ENCODE measurements at regions not wholly inside any gene's neighbourhood (a gene's known extent, or its start where the extent isn't known, plus 50 kb on each side); places are given as distances from the start of the nearest gene placed in this dataset.

DNA sequence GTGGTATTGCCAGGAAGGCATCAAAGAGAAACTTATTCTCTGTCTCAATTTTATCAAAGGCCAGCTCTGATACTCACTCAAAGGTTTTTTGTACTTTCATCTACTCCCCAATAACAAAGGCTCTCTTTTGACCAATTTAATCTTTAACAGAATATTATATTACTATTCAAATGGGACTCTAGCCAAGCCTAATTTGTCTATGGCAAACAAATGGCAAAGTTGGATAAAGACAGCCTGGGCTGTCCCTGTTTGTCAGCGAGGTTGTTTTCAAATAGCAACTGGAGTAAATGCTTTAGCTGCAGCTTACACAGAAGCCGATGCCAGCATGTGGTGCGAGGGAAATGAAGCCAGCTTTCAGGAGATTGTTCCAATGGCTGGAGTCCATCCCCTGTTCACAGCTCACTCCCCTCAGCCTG, 80.1 kb upstream of the CTNNA2 start:
- peaks cover 16% of the 10 kb centered on the region for H3K27me3 ChIP-seq (ENCODE audit: insufficient read depth, low read depth, low read length)
- H3K27ac ChIP-seq (ENCODE audit: low read length): no peak overlapping the region
- H3K36me3 ChIP-seq (ENCODE audit: insufficient read depth, low read length): no peaks in the 10 kb centered on the region
- no peaks in the 10 kb centered on the region for H3K79me2 ChIP-seq (replicated peaks; ENCODE audit: insufficient read depth, low read length)
- no peak overlapping the region for H3K4me3 ChIP-seq (ENCODE audit: low read length)
- no peak overlapping the region for H3K9ac ChIP-seq (ENCODE audit: low read length)
- H3K9me2 ChIP-seq (ENCODE audit: insufficient read depth, low read length): no peaks in the 10 kb centered on the region
- H3K9me3 ChIP-seq (ENCODE audit: low read length): no peaks in the 10 kb centered on the region
- TF ChIP-seq, protein P1, sequence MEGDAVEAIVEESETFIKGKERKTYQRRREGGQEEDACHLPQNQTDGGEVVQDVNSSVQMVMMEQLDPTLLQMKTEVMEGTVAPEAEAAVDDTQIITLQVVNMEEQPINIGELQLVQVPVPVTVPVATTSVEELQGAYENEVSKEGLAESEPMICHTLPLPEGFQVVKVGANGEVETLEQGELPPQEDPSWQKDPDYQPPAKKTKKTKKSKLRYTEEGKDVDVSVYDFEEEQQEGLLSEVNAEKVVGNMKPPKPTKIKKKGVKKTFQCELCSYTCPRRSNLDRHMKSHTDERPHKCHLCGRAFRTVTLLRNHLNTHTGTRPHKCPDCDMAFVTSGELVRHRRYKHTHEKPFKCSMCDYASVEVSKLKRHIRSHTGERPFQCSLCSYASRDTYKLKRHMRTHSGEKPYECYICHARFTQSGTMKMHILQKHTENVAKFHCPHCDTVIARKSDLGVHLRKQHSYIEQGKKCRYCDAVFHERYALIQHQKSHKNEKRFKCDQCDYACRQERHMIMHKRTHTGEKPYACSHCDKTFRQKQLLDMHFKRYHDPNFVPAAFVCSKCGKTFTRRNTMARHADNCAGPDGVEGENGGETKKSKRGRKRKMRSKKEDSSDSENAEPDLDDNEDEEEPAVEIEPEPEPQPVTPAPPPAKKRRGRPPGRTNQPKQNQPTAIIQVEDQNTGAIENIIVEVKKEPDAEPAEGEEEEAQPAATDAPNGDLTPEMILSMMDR (IDR thresholded peaks at IDR 0.05; ENCODE audit: poor library complexity, severe bottlenecking): no peak
- TF ChIP-seq TAF1 (IDR thresholded peaks at IDR 0.05; ENCODE audit: low read depth) (no peak), RAD21 (conservative IDR thresholded peaks at IDR 0.05) (no peak), MXI1 (conservative IDR thresholded peaks at IDR 0.05; ENCODE audit: poor library complexity, severe bottlenecking) (no peak), EZH2 (IDR thresholded peaks at IDR 0.05; ENCODE audit: borderline replicate concordance, insufficient read depth, low read length, poor library complexity, severe bottlenecking) (no peak), EP300 (conservative IDR thresholded peaks at IDR 0.05; ENCODE audit: poor library complexity, severe bottlenecking) (no peak), POLR2AphosphoS5 (IDR thresholded peaks at IDR 0.05) (no peak), SMC3 (conservative IDR thresholded peaks at IDR 0.05; ENCODE audit: poor library complexity) (no peak)
- TF ChIP-seq, protein P2, sequence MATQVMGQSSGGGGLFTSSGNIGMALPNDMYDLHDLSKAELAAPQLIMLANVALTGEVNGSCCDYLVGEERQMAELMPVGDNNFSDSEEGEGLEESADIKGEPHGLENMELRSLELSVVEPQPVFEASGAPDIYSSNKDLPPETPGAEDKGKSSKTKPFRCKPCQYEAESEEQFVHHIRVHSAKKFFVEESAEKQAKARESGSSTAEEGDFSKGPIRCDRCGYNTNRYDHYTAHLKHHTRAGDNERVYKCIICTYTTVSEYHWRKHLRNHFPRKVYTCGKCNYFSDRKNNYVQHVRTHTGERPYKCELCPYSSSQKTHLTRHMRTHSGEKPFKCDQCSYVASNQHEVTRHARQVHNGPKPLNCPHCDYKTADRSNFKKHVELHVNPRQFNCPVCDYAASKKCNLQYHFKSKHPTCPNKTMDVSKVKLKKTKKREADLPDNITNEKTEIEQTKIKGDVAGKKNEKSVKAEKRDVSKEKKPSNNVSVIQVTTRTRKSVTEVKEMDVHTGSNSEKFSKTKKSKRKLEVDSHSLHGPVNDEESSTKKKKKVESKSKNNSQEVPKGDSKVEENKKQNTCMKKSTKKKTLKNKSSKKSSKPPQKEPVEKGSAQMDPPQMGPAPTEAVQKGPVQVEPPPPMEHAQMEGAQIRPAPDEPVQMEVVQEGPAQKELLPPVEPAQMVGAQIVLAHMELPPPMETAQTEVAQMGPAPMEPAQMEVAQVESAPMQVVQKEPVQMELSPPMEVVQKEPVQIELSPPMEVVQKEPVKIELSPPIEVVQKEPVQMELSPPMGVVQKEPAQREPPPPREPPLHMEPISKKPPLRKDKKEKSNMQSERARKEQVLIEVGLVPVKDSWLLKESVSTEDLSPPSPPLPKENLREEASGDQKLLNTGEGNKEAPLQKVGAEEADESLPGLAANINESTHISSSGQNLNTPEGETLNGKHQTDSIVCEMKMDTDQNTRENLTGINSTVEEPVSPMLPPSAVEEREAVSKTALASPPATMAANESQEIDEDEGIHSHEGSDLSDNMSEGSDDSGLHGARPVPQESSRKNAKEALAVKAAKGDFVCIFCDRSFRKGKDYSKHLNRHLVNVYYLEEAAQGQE (IDR thresholded peaks at IDR 0.05; ENCODE audit: borderline replicate concordance): no peak
- H4K20me1 ChIP-seq (ENCODE audit: insufficient read depth): no peaks in the 10 kb centered on the region
- H3K4me2 ChIP-seq (ENCODE audit: low read length): no peak overlapping the region
- H3F3A ChIP-seq (ENCODE audit: insufficient read depth, low read length, poor library complexity, severe bottlenecking): no peaks in the 10 kb centered on the region
- no peak overlapping the region for H2AFZ ChIP-seq (ENCODE audit: low read depth, low read length)

DNA sequence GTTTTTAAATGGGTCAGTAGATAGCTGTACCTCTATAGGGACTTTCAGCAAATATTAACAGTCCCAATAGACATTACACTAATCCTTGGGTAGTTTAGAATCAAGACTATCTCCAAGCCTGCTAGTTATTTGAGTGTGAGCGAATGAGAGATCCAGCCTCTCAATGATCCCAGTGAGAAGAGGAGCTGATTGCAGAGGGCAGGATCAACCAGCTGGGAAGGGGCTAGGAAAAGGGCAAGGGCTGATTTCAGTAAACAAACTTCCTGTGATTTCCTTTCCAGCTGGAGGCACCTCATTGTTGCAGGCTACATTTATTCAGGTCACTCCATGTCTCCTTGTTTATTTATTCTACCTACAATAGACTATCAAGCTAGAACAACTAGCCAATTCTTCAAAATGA, 84.1 kb upstream of the CTNNA2 start:
- no peak overlapping the region for H3K4me2 ChIP-seq (ENCODE audit: low read length)
- H4K20me1 ChIP-seq (ENCODE audit: insufficient read depth): no peaks in the 10 kb centered on the region

More for the DNA sequence above, 84.1 kb upstream of the CTNNA2 start:
- Histone ChIP-seq H3K9ac (ENCODE audit: low read length) (no peak overlapping the region), H3K27me3 (ENCODE audit: insufficient read depth, low read depth, low read length) (no peaks in the 10 kb centered on the region), H3K9me2 (ENCODE audit: insufficient read depth, low read length) (no peaks in the 10 kb centered on the region), H2AFZ (ENCODE audit: low read depth, low read length) (no peak overlapping the region), H3K27ac (ENCODE audit: low read length) (no peak overlapping the region), H3K4me3 (ENCODE audit: low read length) (no peak overlapping the region), H3K79me2 (replicated peaks; ENCODE audit: insufficient read depth, low read length) (no peaks in the 10 kb centered on the region), H3K9me3 (ENCODE audit: low read length) (no peaks in the 10 kb centered on the region), H3K36me3 (ENCODE audit: insufficient read depth, low read length) (no peaks in the 10 kb centered on the region), H3F3A (ENCODE audit: insufficient read depth, low read length, poor library complexity, severe bottlenecking) (no peaks in the 10 kb centered on the region)
- TF ChIP-seq SMC3 (conservative IDR thresholded peaks at IDR 0.05; ENCODE audit: poor library complexity) (no peak), POLR2AphosphoS5 (IDR thresholded peaks at IDR 0.05) (no peak), TAF1 (IDR thresholded peaks at IDR 0.05; ENCODE audit: low read depth) (no peak), MXI1 (conservative IDR thresholded peaks at IDR 0.05; ENCODE audit: poor library complexity, severe bottlenecking) (no peak), EZH2 (IDR thresholded peaks at IDR 0.05; ENCODE audit: borderline replicate concordance, insufficient read depth, low read length, poor library complexity, severe bottlenecking) (no peak), RAD21 (conservative IDR thresholded peaks at IDR 0.05) (no peak), EP300 (conservative IDR thresholded peaks at IDR 0.05; ENCODE audit: poor library complexity, severe bottlenecking) (no peak)
- TF ChIP-seq, protein P1 (IDR thresholded peaks at IDR 0.05; ENCODE audit: poor library complexity, severe bottlenecking): no peak
- TF ChIP-seq, protein P2 (IDR thresholded peaks at IDR 0.05; ENCODE audit: borderline replicate concordance): no peak

Measured in neural cell (in vitro differentiated cells).